ENCODE measurements at regions not wholly inside any gene's neighbourhood (a gene's known extent, or its start where the extent isn't known, plus 50 kb on each side); places are given as distances from the start of the nearest gene placed in this dataset.

GRCh38 chr10:128312250-128312649 is 186.0 kb upstream of the MKI67 start:
- DNase-seq (ENCODE audit: extremely low read depth, low read depth): no peak

- no peak for DNase-seq (ENCODE audit: extremely low read depth, low read depth)
Measured at GRCh38 chr10:128314686-128315085, 188.5 kb upstream of the MKI67 start.

- no peak for DNase-seq (ENCODE audit: extremely low read depth, low read depth)
Measured at GRCh38 chr10:128316121-128316726, 190.0 kb upstream of the MKI67 start.

GRCh38 chr10:128316925-128317324 is 190.7 kb upstream of the MKI67 start:
- DNase-seq (ENCODE audit: extremely low read depth, low read depth): no peak

- no peak for DNase-seq (ENCODE audit: extremely low read depth, low read depth)
Measured at GRCh38 chr10:128318366-128318765, 192.1 kb upstream of the MKI67 start.

- DNase-seq (ENCODE audit: extremely low read depth, low read depth): no peak
Measured at GRCh38 chr10:128318913-128319312, 192.7 kb upstream of the MKI67 start.

GRCh38 chr10:128322106-128322505 is 195.9 kb upstream of the MKI67 start:
- no peak for DNase-seq (ENCODE audit: extremely low read depth, low read depth)

- DNase-seq (ENCODE audit: extremely low read depth, low read depth): no peak
Measured at GRCh38 chr10:128322950-128323349, 196.7 kb upstream of the MKI67 start.

GRCh38 chr10:128324058-128324827 is 198.0 kb upstream of the MKI67 start:
- DNase-seq (ENCODE audit: extremely low read depth, low read depth): no peak

- DNase-seq (ENCODE audit: extremely low read depth, low read depth): no peak
Measured at GRCh38 chr10:128325788-128326187, 199.6 kb upstream of the MKI67 start.

- no peak for DNase-seq (ENCODE audit: extremely low read depth, low read depth)
Measured at GRCh38 chr10:128326251-128326650, 200.0 kb upstream of the MKI67 start.

- no peak for DNase-seq (ENCODE audit: extremely low read depth, low read depth)
Measured at GRCh38 chr10:128326851-128327250, 200.6 kb upstream of the MKI67 start.

- DNase-seq (ENCODE audit: extremely low read depth, low read depth): no peak
Measured at GRCh38 chr10:128336401-128336800, 210.2 kb upstream of the MKI67 start.

GRCh38 chr10:128337860-128338378 is 211.7 kb upstream of the MKI67 start:
- no peak for DNase-seq (ENCODE audit: extremely low read depth, low read depth)

GRCh38 chr10:128338951-128339350 is 212.7 kb upstream of the MKI67 start:
- DNase-seq (ENCODE audit: extremely low read depth, low read depth): no peak

- DNase-seq (ENCODE audit: extremely low read depth, low read depth): no peak
Measured at GRCh38 chr10:128339753-128340152, 213.5 kb upstream of the MKI67 start.

- DNase-seq (ENCODE audit: extremely low read depth, low read depth): no peak
Measured at GRCh38 chr10:128345353-128345752, 219.1 kb upstream of the MKI67 start.

- DNase-seq (ENCODE audit: extremely low read depth, low read depth): no peak
Measured at GRCh38 chr10:128360783-128361182, 234.6 kb upstream of the MKI67 start.

- DNase-seq (ENCODE audit: extremely low read depth, low read depth): no peak
Measured at GRCh38 chr10:128361487-128361886, 235.3 kb upstream of the MKI67 start.

- DNase-seq (ENCODE audit: extremely low read depth, low read depth): no peak
Measured at GRCh38 chr10:128362514-128362913, 236.3 kb upstream of the MKI67 start.

- no peak for DNase-seq (ENCODE audit: extremely low read depth, low read depth)
Measured at GRCh38 chr10:128364631-128365030, 238.4 kb upstream of the MKI67 start.

GRCh38 chr10:128365156-128365725 is 239.0 kb upstream of the MKI67 start:
- DNase-seq (ENCODE audit: extremely low read depth, low read depth): no peak
